Colonic mucosa (tissue), 4 donors: ENCODE measurements at regions not wholly inside any gene's neighbourhood (a gene's known extent, or its start where the extent isn't known, plus 50 kb on each side); places are given as distances from the start of the nearest gene placed in this dataset.

ENCODE experiments used
- DNase-seq: peaks from one replicate; pipeline ENCODE4 v3.0.0-alpha.2; 2020
- H3K27ac ChIP-seq: fragments of 200-600 bp; one replicate; pipeline ENCODE4 v1.8.0; 2021
- H3K27me3 ChIP-seq: fragments of 200-600 bp; one replicate; pipeline ENCODE4 v1.8.0; 2021
- H3K36me3 ChIP-seq: fragments of 200-600 bp; one replicate; pipeline ENCODE4 v1.8.0; 2021
- H3K4me1 ChIP-seq: fragments of 200-600 bp; one replicate; pipeline ENCODE4 v1.8.0; 2021; ENCODE audit warnings: mild to moderate bottlenecking
- H3K4me3 ChIP-seq: fragments of 200-600 bp; one replicate; pipeline ENCODE4 v1.8.0; 2021
- H3K9ac ChIP-seq, 2 donors: one replicate each; pipeline ENCODE4 v1.7.0; 2013; ENCODE audit warnings: control low read depth in 2 of 2, low read depth in 2 of 2, low read length in 2 of 2
- H3K9me3 ChIP-seq: fragments of 200-600 bp; one replicate; pipeline ENCODE4 v1.8.0; 2021
- CTCF ChIP-seq: fragments of 200-600 bp; IDR thresholded peaks from one replicate; pipeline ENCODE4 v1.8.0; 2022; ENCODE audit warnings: antibody characterized with exemption, mild to moderate bottlenecking
- intact Hi-C: fragments of 100-400 bp; cut with DNase I; formaldehyde crosslinking; loops from one replicate; pipeline ENCODE4 v1.14.1; 2022
- donor health status: healthy.
- donor health status: DM: no; HTN: no; CAD: no.
- donor health status: DM: no; HTN: no; CAD: no.

GRCh38 chr5:61653807-61654580 lies 321.9 kb downstream of the ZSWIM6 start:
- no peaks in the 10 kb centered on the region for H3K9me3 ChIP-seq
- no peak for DNase-seq
- H3K27ac ChIP-seq: no peak overlapping the region
- H3K9ac ChIP-seq: no peak overlapping the region
- no peaks in the 10 kb centered on the region for H3K27me3 ChIP-seq
- no peak for TF ChIP-seq CTCF
- H3K4me1 ChIP-seq: no peaks in the 10 kb centered on the region
- no peaks in the 10 kb centered on the region for H3K36me3 ChIP-seq
- intact Hi-C loops: loop anchor here (10.0 kb wide), 3 partner anchors 319 to 599 kb away; partner anchors contain the start of gene ZSWIM6
- H3K4me3 ChIP-seq: no peak overlapping the region

- H3K4me1 ChIP-seq: no peaks in the 10 kb centered on the region
- intact Hi-C loops: loop anchor here (10.0 kb wide), 3 partner anchors 320 to 600 kb away; partner anchors contain the start of gene ZSWIM6
- DNase-seq: no peak
- H3K36me3 ChIP-seq: no peaks in the 10 kb centered on the region
- TF ChIP-seq CTCF: no peak
- H3K27ac ChIP-seq: no peak overlapping the region
- H3K9me3 ChIP-seq: no peaks in the 10 kb centered on the region
- H3K27me3 ChIP-seq: no peaks in the 10 kb centered on the region
- H3K4me3 ChIP-seq: no peak overlapping the region
- H3K9ac ChIP-seq: no peak overlapping the region
Measured at GRCh38 chr5:61654876-61655275, 322.8 kb downstream of the ZSWIM6 start.

GRCh38 chr5:61657010-61657409 lies 325.0 kb downstream of the ZSWIM6 start:
- Histone ChIP-seq H3K27me3 (no peaks in the 10 kb centered on the region), H3K9ac (no peak overlapping the region), H3K4me1 (no peaks in the 10 kb centered on the region), H3K9me3 (no peaks in the 10 kb centered on the region), H3K4me3 (no peak overlapping the region), H3K36me3 (no peaks in the 10 kb centered on the region), H3K27ac (no peak overlapping the region)
- DNase-seq: no peak
- TF ChIP-seq CTCF: no peak
- intact Hi-C loops: loop anchor here (10.0 kb wide), 3 partner anchors 322 to 602 kb away; partner anchors contain the start of gene ZSWIM6

- no peaks in the 10 kb centered on the region for H3K4me1 ChIP-seq
- H3K36me3 ChIP-seq: no peaks in the 10 kb centered on the region
- no peak for DNase-seq
- no peak for TF ChIP-seq CTCF
- no peak overlapping the region for H3K27ac ChIP-seq
- H3K9ac ChIP-seq: no peak overlapping the region
- intact Hi-C loops: loop anchor here (10.0 kb wide), 3 partner anchors 323 to 603 kb away; partner anchors contain the start of gene ZSWIM6
- H3K27me3 ChIP-seq: no peaks in the 10 kb centered on the region
- H3K9me3 ChIP-seq: no peaks in the 10 kb centered on the region
- no peak overlapping the region for H3K4me3 ChIP-seq
Measured at GRCh38 chr5:61657686-61658085, 325.6 kb downstream of the ZSWIM6 start.

GRCh38 chr5:61658592-61659008 lies 326.5 kb downstream of the ZSWIM6 start:
- no peaks in the 10 kb centered on the region for H3K27me3 ChIP-seq
- intact Hi-C loops: loop anchor here (10.0 kb wide), 3 partner anchors 324 to 604 kb away; partner anchors contain the start of gene ZSWIM6
- no peaks in the 10 kb centered on the region for H3K36me3 ChIP-seq
- peak; percentile 89 for DNase-seq
- peak; percentile 94 for TF ChIP-seq CTCF
- no peak overlapping the region for H3K9ac ChIP-seq
- no peak overlapping the region for H3K27ac ChIP-seq
- H3K4me1 ChIP-seq: no peaks in the 10 kb centered on the region
- no peak overlapping the region for H3K4me3 ChIP-seq
- no peaks in the 10 kb centered on the region for H3K9me3 ChIP-seq
